ENCODE measurements at regions not wholly inside any gene's neighbourhood (a gene's known extent, or its start where the extent isn't known, plus 50 kb on each side); places are given as distances from the start of the nearest gene placed in this dataset.
A peak's percentile ranks its signal among the peaks of the same experiment; 100 is the strongest.
"Not testable (repeated sequence)": the region's sequence is repeated elsewhere in the genome, so short reads cannot be mapped to it uniquely, and the experiment has no call there.

DNA sequence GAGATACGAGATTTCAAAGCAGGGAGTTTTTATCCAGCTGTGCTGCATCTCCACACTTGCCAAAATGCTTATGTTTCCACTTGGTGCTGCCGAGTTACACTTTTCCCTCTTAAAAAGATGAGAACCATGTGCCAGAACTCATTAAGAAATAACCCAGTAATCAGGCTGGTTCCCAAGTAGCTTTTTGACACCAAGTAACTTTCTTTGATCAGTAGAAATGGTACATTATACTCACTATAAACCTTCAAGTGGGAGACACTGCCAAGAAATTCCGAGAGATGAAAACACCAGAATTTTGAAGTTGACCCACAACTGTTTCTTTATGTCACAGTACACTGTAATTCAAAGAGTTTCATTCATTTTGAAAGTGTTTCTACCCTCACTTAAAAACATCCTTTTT, 164.6 kb upstream of the CCDC54 start:
- no peak for DNase-seq

DNA sequence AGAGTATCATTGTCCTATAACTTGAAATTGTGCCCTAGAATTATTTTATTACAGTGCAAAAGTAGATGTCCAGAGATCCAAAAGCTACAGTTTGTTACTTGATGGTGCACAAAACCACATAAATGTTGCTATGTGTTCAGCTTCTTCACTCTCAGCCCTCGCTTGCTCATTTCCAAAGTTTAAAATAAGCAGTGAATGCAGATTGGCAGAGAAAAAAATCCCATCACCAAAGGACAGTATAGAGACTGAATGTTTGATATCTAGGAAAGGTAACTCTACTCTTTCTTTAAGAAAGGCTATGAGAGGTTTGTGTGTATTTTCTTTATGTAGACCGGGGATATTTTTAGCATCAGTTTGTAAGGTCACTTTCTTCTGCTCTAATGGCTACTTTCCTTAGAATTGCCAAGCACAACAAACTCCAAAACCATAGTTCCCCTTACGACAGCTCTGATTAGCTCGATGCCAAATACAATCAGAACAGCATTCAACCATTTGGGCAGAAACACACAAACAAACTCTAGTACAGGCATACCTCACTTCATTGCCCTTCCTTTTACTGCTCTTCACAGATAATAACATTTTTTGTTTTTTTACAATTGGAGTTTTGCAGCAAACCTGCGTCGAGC, 164.1 kb upstream of the CCDC54 start:
- no peak for DNase-seq

DNA sequence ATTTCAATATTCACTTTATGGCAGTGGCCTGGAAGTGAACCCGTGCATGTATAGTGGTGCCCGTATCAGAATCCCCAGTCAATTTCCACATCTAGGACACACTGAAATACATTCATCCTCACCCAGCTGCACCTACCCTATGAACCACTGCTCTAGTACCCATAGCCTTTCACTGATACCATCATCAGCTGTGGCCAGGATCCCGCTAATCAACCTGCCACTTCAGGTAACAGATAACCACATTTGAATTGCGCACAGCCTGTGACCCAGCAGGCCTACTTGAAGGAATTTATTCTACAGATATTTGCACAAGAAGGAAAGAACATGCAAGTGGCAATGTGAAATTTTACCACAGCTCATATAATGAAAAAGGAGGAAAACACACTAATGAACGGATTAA, 161.0 kb upstream of the CCDC54 start:
- DNase-seq: no peak

DNA sequence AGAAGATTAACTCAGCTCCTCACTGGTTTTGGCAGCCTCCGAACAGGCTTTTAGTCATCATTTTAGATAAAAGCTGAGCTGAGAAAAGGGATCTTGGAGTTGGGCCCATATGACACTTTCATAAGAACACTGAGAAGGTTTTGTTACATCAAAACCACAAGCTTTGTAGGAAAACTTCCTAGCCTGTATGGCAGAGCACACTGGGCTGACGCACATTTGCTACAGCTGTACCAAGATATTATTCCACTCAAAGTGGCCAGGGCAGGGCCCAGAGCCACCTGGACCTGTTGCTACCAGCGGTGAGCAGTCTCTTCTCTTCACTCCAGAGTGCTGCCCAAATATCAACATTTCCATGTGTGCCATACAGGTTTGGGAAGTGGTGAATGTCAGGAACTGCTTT, 160.5 kb upstream of the CCDC54 start:
- DNase-seq: no peak

DNA sequence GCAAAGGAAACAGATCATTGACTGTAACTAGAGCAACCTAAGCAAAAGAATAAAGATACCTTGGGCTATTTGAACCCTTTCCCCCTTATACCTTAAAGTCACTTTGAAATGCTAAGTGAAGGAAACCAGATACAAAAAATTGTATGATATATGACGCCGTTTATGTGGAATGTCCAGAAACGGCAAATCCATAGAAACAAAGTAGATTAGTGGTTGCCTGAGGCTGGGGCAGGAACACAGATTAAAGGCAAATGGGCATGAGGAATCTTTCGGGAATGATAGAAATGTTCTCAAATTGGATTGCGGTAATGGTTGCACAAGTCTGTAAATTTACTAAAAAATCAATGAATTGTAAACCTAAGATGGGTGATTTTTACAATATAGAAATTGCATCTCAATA, 160.1 kb upstream of the CCDC54 start:
- no peak for DNase-seq

DNA sequence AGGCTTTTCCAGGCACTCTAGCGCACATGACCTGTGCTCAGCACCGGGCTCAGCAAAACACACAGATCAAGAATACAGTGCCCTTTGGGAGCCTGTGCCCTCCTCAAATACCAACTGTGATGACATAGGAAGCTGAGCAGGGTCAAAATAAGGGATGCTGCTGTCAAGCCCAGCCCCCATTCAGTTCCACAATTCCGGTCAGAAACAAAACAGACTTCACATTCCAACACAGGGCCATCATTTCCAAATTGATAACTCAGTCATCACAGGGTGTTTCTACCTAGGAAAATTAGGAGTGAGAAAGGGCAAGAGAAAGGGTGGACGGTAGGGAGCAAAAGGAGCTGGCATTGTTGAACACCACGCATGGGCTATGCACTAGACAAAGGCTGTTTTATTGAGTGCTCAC, 158.4 kb upstream of the CCDC54 start:
- peak; percentile 3 for DNase-seq

DNA sequence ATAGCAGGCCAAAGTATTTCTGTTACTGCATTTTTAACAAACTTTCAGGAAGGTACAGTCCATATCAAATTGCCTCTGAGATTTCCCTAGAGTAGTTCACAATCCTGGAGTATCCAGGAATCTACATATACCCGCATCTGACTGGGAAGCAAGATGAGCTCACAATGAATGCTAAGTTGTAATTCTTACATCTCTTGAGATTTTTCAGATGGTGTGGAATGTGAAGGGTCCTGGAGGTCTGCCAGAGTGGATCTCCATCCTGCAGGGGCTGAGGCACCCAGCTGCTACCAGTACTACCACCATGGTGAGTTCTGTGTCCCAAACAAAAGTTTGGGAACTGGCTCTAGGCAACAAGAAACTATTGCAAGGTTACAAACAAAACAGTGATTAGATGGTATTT, 156.7 kb upstream of the CCDC54 start:
- DNase-seq: no peak

DNA sequence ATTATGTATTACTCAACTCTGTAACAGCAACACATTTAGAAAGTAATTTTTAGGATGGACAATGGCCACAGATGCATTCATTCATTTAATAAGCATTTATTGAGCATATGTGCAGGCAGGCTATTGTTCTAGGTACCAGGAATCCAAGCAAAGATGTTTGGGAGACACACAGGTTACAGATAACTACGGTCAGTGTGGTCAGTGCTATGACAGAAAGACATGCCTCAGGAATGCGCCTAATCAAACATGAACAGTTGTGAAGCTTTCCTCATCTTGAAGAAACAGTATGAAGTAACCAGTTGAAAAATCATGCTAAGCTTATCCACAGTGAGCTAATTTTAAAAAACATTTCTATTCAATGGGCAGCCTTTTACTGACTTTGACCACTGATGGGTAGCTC, 155.4 kb upstream of the CCDC54 start:
- no peak for DNase-seq

DNA sequence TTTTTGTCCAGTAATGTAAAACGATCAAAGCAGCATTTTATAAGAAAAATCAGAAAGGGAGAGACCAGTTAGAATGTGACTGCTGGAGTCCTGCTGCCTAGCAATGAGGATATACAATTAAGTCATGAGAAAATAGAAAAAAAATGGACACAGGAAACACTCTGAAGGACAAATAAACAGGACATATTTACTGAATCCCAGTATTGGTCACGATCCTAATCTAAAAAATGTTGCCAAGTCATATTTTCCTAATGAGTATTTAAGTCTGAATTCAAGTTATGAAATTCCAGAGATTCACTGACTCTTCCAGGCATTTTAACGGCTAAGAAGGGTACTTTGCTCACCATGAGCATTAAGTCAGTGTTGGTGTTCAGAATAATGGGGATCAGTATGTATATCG, 154.3 kb upstream of the CCDC54 start:
- no peak for DNase-seq

DNA sequence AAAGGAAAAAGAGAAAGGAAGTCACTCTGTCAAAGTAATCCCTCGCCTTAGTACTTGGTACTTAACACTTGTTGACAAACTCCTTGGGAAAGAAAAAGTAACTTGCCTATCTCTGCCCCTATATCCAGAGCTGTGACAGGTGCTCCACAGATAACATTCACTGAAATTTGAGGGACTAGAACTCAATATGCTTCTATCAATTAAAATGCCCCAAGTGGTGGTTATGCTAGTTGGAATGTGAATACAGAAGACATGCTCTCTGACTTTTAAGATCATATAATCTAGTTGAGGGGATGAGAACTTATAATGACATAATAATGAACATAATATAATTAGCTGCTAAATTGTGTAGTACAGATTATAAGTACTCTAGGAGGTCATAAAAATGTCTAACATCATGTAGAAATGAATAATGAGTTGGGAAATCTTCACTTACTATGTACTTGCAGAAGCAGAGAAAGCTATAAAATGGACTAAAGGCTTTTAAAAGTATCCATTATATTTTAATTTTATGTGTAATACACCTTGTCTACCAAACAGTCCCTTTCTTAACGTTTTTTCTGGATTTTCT, 153.1 kb upstream of the CCDC54 start:
- no peak for DNase-seq

DNA sequence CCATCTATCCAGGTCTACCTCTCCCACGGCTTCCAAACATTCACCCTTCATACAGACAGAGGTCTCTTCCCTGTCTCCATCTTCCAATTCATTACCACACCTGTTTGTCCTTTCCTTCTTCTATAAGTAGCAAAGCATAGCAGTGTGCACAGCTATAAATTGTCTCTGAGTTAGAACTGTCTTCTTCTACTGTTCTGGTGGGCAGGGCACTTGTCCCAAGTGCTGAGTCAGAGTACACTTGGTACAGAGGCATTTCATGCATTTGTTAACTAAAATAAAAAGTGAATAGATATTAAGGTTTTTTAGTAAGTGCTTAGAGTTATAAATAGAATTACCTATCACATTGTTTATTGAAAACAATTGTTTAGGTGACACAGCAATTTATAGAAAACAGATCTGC, 150.1 kb upstream of the CCDC54 start:
- no peak for DNase-seq

DNA sequence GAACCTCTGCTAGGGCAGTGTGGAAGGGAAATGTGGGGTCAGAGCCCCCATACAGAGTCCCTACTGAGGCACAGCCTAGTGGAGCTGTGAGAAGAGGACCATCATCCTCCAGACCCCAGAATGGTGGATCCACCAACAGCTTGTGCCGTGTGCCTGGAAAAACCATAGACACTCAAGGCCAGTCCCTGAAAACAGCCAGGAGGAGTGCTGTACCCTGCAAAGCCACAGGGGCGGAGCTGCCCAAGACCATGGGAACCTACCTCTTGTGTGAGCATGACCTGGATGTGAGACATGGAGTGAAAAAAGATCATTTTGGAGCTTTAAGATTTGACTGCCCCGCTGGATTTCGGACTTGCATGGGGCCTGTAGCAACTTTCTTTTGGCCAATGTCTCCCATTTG, 143.4 kb upstream of the CCDC54 start:
- not testable (repeated sequence) for DNase-seq

DNA sequence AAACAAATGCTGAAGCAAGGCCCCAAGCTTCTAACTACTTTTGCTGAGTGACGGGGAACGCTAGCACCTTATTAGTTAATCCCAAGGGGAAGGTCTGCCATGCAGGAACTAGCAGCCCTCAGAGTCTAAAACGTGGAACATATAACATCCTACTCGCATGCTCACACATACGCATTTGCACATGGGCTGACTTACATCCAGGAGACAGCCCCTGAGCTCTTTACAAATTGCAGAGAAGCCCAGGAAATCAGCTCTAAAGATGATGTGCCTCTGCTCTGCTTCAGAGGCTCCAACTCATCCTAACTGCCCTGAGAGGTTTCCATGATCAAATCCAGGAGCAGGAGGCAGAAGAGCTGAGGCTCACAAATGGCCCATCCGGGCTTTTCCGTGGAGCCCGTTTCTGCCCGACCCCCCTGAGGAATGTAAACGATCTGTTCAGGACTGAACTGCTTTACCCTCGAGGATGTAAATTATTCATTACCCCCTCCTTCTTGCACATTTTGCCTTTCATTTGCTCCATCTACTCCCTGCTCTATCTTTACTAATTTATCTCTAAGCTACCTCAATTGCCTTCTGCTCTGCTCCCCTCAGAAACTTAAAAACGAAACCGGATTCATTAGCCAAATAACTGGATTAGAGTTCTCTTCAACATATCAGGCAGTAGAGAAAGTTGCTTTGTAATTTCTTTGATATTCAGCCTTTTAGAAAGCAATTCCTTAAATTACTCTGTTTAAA, 141.9 kb upstream of the CCDC54 start:
- no peak for DNase-seq

DNA sequence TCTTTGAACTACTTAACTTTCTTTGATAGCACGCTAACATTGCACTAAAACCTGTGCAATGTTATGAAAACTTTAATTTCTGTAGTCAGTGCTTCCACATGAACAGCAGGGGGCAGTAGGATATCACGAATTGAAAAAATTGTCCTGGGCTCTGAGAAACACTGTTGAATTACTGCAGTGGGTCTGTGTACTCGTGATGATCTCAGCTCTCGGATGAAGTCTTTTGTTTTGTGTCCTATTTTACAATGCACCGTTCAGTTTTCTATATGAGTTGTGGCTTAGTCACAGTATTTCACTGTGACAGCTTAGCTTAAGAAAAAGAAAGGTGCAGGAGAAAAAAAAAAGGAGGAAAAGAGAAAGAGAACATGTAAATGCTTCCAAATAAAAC, 141.3 kb upstream of the CCDC54 start:
- peak; percentile 83 for DNase-seq

DNA sequence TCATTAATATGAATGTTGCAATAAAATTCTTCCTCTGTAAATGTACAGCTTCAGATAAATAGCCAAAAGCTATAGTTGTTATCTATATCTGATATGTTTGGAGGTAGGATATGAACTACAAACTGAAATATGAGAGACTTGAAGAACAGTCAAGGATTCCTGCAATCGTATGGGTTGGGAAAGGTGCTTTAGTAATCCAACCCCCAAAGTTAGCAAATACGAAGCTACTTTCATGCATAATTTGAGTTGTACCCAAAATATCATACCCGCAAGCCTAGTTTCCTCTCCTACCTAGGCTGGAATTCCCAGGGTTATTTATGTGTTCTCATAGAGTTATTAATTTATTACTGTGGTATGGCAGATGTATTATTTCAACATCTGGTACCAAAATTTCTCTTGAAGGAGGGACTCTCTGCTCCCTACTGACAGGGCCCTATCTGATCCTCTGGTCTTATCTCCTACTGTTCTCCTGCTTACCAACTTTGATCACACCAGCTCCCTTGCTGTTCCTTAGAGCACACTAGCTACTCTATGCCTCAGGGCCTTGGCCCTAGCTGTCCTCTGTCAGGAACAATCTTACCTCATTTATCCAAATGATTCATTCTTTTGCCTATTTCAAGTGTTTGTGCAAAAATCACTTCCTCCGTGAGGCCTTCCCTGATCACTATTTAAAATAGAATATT, 140.4 kb upstream of the CCDC54 start:
- DNase-seq: no peak

DNA sequence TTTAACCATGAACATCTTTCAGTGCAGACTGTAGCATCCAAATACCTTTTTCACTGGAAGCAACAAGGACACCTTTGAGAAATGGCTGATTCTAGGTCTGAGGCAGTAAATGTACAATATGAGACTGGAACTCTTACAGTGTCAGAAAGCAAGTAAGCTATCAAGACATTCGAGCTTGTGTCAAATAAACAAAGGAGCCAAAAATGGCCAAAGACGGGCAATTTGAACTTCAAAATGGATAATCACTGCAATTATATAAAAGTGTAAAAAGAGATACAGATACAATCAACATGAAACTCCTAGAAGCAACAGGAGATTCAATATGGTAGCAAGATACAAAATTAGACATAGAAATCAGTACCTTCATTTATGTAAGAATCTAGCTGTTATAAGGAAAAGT, 138.5 kb upstream of the CCDC54 start:
- DNase-seq: no peak

DNA sequence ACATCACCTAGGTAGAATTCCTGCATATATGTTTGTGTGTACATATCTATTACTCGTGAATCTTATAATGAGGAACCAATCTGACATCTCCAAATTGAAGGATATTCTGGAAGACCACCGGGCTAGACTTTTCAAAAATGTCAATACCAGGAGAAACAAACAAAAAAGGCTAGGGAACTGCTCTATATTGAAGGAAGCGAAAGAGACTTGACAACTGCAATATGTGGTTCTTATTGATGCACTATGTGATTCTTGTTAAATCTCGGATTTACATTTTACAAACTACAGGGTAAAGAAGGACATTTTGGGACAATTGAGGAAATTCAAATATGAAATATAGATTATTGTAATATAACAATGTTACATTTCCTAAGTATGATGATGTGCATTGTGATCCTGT, 137.5 kb upstream of the CCDC54 start:
- no peak for DNase-seq

DNA sequence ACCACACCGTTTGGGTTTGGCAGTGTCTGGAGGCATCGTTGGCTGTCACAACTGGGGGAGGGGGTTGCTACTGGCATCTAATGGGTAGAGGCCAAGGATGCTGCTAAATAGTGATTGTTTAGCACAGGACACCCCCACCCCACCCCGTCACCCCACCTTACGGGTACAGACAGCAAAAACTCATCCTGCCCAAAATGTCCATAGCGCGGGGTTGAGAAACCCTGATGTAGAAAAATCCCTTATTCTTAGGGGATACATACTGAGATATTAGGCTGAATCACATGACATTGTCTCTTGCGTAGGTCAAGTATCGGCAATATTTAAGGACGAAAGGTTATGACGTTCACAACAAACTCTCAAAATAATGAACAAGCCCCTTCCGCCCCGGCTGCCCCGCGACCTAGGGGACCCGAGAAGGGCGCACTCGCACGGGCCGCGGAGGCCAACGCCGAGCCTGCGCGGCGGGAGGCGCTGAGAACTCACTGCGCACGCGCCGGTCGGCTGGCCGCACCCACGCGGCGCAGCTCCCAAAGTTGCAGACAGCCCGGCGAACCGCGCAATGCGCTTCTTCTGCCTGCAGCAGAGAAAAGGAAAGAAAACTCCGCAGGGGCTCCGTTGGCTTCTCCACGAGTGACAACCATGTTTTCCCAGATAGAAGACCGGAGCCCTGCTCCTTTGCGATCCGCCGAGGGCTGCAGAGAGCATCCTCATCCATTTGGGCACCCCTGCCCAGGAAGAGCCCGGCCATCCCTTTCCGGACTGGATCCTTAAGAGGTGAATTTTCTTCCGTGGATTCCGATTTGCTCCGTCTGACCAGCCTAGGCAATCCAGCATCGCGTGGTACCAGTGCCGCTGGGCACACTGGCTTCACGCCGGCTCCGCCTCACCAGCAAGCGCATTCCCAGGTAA, 136.8 kb upstream of the CCDC54 start:
- peak; percentile 72 for DNase-seq

DNA sequence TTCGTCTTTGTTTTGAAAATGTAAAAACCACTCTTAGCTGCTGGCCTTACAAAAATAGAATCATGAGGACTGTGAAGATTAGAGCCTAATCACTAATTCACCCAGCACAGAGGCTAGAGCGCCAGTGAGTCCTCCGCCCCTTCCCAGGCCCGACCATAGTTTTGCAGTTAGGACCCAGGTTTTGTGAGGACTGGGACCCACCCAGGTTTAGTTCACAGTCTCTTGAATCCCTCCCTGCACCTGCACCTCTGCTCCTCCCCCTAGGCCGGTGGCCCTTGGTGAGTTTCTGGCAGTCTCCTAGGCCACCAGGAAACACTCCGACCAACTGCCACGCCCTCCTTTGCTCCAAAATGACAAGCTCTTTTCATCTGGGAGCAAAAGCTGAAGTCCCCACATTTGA, 136.0 kb upstream of the CCDC54 start:
- DNase-seq: peak; percentile 48

DNA sequence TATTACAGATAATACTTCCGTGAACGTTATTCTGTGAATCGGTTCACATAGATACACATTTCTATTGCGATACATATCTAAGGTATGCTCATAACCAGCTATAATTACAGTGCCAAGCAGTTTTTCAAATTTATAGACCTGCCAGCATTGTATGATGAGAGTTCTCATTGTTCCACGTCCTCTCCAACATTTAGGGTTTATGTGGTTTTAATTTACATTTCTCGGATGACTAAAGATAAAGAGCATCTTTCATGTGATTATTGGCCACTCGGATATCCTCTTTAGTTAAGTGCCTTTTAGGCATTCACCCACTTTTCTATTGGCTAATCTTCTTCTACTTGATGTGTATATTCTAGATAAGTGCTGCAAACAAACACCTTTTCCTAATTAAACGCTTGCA, 134.7 kb upstream of the CCDC54 start:
- DNase-seq: no peak

DNA sequence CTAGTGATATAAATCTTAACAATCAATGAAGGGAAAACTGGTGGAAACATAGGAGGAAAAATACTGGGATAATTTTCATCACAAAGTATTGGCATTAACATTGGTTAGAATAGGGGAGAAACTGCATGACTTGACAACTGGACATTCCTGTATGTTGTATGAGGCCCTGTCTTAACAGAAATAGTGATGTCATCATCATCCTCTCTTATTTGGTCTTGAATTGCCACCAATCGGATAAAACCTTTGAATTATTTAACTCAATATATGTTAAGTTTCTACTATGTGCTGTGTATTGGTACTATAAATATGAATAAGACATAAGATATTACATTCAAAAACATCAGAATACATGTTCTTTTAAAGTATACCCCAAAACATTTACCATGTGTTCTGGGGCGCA, 130.1 kb upstream of the CCDC54 start:
- no peak for DNase-seq

DNA sequence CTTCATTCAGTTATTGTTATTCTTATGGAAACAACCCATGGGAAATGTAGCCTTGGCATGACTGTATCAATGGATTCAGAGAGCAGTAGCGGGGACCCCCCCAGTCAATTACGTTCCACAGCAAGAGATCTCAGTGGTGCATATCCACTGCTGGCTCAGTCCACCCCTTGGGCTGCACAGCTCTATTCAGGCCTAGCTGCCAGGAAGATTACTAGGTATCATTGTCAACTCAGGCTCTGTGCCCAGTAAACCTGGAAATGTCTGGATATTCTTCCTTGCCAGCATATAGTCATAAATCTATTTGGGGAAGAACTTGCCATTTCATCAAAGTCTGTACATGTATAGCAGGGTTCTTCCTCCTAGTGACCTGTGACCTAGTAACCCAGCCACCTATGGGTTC, 128.1 kb upstream of the CCDC54 start:
- no peak for DNase-seq

DNA sequence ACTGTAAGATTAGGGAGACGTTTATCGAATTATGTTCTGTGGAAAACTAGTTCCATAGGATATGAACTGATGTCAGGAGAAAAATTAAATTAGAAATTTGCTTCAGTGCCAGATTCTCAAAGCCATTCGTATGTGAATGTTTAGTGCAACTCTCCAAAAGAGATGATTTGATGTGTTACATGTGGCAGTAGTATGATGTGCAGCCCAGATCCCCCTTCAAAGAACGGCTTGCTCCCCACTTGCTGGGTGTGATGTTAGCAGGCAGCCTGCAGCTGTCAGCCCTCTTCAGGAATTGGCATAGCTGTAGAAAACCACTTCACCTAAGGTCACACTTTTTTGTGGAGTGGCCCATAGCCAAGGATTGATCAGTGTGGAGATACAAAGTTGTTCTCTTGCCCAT, 127.0 kb upstream of the CCDC54 start:
- no peak for DNase-seq

Data from COR-L47 (cell line).